Esophagus muscularis mucosa (tissue), 4 donors: ENCODE measurements at regions not wholly inside any gene's neighbourhood (a gene's known extent, or its start where the extent isn't known, plus 50 kb on each side); places are given as distances from the start of the nearest gene placed in this dataset.

ENCODE experiments used
- CTCF ChIP-seq, 3 experiments: fragments of 200-600 bp in 2 of 3; fragments of 450-650 bp in 1 of 3; sonication (generic) in 2 of 3; IDR thresholded peaks; one replicate each; pipeline ENCODE4 v1.5.1; 2017 to 2019; ENCODE audit warnings: antibody characterized with exemption in 3 of 3, mild to moderate bottlenecking in 2 of 3, moderate library complexity in 1 of 3
- EP300 ChIP-seq: sonication (generic); formaldehyde crosslinking; IDR thresholded peaks from one replicate; pipeline ENCODE4 v1.6.1; 2017; ENCODE audit warnings: antibody characterized with exemption
- POLR2A ChIP-seq: fragments of 450-650 bp; IDR thresholded peaks from one replicate; pipeline ENCODE4 v1.6.1; 2017; ENCODE audit warnings: antibody characterized with exemption, moderate library complexity, mild to moderate bottlenecking, low read depth

GRCh38 chr5:167752936-167753335 is 538.5 kb upstream of the WWC1 start:
- TF ChIP-seq CTCF (IDR thresholded peaks at IDR 0.05) (no peak), EP300 (no peak), POLR2A (no peak)
